GM12891 (cell line): ENCODE measurements at regions not wholly inside any gene's neighbourhood (a gene's known extent, or its start where the extent isn't known, plus 50 kb on each side); places are given as distances from the start of the nearest gene placed in this dataset.

ENCODE experiments used
- POLR2A ChIP-seq: IDR thresholded peaks from 2 replicates; pipeline ENCODE4 v1.6.1; 2011; ENCODE audit warnings: low read depth, low read length, control low read depth
- POLR2AphosphoS5 ChIP-seq: IDR thresholded peaks from 2 replicates; pipeline ENCODE4 v1.6.1; 2011; ENCODE audit warnings: low read depth, low read length, control low read depth

GRCh38 chr2:107248932-107249331, 363.0 kb upstream of the ST6GAL2 start:
- TF ChIP-seq POLR2A = no peak
- TF ChIP-seq POLR2AphosphoS5 = no peak
